HG02973 (cell line): ENCODE measurements at regions not wholly inside any gene's neighbourhood (a gene's known extent, or its start where the extent isn't known, plus 50 kb on each side); places are given as distances from the start of the nearest gene placed in this dataset.

Source experiments
- ATAC-seq: cut with Tn5 transposase; IDR thresholded peaks from one replicate; pipeline ENCODE4 v1.9.1; 2021; ENCODE audit warnings: moderate library complexity; ENCODE audit not compliant: unreplicated experiment

DNA sequence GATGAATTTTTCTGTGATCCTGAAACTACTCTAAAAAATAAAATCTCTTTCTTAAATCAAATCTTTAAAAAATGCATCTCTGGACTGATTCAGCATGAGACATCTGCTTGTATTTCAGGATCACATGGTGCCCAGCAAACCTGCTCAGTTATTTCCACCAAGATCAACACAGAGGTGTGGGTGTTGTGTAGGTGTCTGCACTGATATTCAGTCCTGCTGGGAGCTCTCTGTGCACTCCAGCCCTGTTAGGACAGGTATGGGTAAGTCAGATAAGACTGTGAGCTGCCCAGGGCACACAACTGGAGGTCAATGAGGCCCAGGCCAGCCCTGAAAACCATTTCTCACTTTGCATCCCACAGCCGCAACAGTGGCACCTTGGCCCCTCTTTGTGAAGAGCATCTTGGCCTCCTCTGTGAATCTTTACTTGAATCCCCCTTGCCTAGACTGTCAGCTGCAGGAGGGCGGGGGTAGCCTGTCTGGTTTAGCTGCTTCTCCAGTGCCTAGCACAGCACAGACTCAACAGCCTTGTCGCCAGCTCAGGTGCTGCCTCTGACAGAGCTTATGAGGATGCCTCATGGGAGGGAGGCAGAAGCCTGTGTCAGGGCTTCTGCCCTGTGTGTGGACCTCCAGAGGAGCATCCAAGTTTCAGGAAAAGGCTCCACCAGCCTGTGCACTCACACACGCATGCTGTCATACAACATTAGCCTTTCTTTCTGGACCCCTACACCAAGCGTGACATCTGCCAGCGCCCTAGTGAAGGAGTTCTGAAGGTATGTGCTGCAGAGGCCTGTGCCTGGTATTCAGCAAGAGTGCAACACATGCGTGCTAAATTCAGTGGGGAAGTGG, 187.6 kb upstream of the CST7 start:
- no peak for ATAC-seq

DNA sequence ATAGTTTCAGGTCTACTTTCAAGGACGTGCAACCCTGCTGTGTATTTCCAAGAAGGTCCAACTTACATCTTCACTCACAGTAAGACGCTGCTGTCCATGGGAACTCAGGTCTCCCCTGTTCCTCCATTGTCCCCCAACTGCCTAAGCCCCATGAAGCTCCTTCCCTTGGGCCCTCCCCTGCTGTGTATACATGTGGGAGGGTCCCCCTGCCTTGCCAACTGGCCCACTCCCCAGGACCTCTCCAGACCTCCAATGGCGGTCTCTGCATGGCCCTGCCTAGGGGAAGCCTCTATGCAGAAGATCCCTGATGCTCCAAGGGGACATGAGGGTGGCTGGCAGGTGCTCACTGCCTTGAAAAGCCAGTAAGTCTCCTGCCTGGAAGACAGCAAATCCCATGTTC, 186.7 kb upstream of the CST7 start:
- ATAC-seq, result no peak

DNA sequence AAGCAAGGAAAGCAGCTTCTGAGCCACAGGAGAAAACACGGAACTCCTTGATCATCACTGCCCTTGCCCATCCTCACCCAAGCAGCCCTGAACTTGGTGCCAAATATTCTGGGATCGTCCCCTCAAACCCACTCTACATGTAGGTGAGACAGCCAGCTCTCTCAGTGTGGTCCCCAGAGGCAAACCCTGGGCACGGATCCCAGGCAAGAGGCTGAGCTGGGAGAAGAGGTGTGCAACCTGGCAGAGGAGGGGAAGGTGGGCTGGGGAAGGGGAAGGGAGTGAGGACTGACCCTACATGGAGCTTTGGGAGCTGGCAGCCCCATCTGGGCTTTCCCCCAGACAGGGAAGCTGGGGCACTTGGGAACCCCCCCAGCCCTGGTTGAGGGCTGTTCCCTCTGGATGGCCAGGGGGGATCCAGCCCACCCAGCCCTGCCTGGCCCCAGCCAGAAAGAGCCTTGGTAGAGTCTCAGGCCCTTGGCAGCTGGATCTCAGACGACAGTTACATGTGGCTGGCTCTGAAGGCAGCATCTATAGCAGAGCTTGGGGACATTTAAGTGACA, 186.2 kb upstream of the CST7 start:
- no peak for ATAC-seq

DNA sequence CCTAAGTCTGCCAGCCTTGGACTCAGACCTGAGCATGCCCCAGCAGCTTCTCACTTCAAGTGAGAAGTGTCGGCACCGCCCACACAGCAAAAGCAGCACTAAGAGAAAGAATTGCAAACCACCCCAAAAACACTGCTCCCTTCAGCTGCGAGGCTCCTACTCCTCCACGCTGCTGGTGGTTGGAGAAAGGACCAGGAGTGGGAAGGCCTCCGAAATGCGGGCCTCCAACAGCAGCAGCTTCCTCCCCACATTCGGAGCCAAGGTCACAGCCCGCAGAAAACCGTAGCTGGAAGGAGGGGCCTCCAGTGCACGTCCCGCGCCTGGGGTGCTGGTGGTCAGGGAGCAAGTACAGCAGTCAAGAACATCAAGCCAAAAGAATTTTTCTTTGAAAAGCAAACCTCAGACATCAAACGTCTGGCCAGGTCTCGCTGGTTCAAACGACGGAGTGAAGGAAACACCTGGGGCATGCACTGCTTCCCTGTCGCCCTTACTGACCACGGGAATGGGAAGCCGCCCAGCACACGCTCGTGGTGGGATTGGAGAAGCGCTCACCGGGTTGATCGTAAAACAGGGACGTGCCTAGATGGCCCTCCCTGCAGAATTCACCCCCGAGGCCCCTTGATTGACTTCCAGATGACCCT, 185.6 kb upstream of the CST7 start:
- ATAC-seq, result no peak

DNA sequence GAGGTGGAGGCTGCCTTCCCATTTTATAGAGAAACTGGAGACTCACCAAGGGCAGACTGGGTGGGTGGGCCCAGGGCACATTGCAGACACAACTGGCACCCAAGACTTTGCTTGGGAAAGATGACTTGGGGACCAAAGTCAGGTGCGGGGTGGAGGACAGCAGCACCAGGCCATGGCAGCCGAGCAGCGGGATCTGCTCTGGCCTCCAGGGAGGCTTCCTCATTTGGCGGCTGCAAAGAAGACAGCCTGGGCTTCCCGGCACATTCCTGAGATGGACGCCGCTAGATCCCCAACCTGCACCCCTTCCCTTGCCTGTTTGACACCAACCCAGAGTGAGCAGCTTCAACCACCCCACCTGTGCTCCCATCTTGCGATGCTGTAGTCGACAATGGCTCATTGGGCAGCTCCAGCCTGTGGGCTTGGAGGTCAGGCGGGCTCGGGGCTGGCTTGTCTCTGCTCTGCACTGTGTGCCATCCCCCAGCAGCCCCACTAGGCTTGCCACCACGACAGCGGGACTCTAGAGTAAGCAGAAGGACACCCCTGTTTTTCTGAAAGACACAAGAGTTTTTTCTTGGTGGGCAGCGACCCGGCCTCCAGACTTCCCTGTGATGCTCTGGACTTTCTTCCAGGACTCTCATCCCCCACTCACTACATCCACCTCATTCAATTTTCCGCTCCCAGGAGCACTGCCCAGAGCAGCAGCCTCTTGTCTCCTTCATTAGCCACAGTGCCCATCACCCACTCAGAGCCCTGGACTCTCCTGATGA, 184.9 kb upstream of the CST7 start:
- no peak for ATAC-seq

DNA sequence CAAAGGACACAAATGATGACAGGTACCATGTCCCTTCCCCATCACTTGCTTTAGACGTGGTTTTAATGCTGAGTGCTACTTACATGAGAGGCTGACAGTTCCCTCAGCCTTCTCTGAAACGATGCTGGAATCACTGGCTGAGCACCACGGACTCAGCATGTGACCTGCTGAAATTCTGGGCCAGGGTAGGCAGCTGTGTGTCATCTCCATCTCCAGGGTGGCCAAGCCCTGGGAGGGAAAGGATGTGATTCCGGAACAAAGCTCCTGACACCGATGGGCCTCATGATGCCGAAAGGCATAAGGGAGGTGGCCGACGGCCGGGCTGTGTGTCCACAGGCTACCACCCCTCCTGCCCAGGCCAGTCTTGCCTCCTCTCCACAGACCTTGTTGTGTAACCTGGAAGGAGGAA, 184.3 kb upstream of the CST7 start:
- ATAC-seq, result no peak

DNA sequence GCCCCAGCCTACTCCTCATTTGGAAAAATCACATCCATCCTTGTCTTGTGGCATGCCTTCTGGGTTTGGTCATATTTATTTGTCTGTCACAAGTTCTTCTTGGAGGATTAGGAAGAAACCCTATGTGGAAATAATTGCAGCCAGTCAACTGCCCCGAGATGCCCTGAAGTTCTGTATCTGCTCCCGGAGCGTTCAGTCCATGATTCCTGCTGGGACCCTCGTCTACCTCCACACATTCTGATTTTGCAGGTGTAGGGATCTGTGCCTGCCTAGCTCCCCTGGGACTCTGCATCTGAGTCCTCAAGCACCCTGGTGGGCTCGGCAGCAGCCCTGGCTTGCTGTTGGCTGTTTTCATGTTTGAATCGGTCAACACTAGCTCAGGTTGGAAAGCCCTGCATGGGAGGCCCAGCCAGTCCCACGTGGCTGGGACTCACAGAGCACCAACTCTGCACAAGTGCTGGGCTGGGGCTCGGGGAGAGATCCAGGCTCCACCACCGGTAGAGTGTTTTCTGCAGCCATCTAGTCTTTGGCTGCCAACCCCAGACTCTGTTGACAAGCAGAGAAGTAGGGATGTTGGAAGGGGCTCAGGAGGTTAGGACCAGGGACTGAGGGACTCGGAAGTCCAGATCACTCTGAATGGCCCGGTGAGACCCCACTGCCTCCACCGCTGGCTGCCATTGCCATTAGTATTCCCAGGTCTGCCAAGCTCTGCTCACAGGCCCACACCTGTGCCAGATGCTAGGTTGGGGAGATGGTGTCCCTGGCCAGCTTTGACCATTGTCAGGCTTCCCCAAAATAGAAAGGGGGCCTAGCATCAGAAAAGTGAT, 183.5 kb upstream of the CST7 start:
- ATAC-seq, result no peak

DNA sequence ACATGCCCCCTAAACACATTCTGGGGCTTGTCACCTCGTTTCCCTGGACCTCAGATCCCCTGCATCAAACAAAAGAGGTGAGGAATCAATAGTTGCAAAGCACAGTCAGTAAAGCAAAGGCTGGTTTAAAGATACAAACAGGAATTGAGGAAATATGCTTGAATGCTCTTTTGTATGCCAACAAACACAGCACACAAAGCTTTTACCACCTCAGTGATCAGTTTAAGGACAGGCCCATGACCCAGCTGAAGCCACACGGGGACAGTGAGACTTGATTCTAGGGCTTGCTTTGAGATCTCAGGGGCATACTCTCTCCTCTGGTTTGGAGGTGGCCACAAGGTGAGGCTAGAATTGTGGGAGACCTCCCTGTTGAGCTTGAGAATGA, 182.9 kb upstream of the CST7 start:
- ATAC-seq, result no peak

DNA sequence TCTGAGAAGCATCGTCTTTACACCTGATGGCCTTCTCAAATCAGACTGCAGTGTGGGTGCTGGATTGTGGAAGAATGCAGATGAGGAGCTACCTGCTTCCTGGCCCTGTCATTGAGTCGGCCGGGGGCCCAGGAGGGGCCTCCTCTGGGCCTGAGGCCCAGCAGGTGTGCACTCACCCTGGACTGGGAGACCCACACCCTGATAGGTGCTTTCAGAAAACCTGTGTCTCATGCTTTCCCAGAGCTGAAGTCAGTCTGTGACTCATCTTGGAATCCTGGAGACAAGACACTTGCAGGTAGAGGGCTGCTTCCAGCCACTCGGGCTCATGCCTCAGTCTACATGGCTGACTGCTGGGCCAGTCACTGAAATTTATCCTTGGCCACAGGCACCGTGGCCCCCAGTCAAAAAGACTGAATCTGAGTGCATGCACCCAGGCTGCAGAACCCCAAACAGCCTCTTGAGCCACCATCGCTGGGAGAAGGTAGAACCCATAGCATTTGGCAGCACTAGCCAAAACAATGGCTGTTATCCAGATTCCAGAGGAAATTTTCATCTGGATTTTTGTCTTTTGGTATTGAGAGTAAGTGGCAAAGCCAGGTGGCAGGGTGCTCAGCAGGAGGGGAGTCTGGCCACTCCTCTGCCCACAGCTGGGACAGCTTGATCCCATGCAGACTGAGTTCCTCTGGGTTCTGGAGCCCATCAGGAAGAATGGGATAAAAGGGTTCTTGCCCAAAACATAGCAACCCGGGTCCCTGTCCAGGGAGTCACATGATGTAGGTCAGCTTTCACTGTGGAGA, 182.0 kb upstream of the CST7 start:
- no peak for ATAC-seq

DNA sequence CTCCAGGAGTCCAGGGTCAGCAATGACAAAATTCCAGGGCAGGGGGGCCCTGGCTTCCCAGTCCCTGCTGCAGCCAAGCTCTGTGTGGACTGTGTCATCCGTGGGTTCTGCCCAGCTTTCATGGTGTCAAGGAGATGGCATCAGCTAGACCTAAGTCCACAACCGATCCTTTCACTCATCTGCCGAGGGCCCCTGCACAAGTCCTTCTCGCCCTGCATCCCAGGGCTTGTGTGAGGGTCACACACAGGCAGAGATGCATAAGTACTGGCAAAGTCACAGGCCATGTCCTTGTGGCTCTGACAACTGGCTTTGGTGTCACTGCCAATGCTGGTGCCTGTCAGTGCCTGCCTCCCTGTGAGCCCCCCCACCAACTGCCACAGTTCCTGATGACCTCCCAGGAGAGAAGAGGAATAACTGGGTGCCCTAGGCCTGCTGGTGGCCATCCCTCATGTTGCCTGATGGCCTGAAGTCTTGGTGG, 181.4 kb upstream of the CST7 start:
- no peak for ATAC-seq

DNA sequence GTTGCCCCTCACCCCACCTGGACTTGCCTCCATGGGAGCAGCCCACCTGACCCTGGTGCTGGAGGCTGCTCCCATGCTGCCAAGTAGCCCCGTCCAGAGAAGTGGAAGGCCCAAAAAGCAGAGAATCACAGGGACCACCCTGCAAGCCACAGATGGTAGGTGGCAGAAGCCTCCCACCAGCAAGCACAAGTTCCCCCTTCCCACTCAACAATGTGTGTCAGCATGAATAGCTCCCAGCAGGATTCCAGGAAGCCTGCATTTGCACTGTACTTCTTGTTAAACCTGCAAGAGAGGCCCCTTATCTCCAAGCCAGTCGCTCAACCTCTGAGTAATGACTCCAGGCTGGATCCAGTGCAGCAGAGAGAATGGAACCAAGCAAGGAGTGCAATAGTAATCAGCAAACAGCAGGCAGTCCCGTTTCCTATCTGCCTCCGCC, 180.8 kb upstream of the CST7 start:
- no peak for ATAC-seq

DNA sequence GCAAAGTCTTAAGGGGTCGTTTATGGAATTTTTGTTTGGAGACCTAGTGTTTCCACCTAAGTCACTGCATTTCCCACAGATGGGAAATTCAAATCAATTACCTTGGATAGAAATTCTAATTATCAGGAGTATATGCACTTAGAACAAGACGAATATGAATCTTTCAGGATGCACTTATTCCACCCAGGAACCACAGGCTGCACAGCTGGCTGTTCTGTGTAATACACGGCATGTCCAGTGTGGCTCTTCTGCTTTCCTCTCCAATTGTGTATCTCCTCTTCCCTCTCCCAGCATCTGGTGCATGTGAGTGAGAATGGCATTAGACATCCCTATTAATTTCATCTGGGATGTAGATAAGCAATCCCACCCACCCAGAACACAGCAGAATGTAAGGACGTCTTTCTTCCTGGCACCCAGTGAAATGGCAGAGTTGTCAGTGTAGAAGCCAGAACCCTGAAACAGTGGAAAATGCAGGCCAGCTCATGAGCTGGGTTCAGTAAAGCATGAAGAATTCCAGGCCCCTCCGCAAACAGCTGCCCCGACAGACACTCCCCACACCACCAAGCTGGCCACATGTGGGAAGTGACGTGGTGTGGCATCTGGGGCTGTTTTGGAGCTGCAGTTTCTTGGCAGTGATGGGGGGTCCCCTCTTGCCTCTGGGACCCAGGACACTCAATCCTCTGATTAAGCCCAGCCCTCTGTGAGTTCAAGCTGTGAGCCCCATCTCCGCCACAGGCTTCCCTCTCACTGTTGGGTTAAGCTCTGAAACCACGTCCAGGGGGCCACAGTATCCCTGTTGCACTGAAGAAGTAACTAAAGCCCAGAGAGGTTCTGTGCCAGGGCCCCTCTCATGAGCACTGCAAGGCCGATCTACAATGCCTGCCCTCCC, 180.1 kb upstream of the CST7 start:
- no peak for ATAC-seq

DNA sequence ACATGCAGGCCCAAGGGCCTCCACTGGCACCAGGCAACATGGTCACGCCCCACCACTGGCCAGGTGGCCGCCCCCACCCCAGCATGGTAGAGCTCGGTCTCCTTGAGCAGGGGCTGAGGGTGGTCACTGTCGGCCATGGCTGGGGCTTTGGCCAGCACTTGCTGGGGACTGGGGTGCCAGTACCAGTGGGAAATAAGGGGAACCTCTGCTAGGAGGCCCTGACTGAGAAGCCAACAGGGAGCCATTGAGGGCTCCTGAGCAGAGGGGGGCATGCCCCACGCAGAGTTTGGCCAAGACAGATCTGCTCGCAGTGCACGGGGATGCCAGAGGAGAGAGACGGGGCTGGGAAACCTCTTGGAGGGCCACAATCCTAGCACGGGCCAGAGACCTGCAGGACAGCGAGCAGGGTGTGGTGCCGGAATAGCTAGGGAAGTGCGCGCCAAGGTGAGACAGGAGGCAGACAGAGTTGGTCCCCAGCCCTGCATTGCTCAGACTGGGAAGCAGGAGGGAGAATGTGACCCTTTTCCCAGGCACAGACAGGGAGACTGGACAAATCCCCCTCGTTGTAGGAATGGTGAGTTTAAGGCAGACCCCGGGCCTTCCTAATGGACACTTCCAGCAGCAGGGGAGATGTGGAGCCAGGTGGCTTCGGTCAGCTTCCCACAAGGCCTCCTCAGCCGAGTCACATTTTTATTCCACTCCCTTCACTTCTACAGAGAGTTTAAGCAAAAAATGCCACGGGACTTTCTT, 179.0 kb upstream of the CST7 start:
- ATAC-seq, result no peak

DNA sequence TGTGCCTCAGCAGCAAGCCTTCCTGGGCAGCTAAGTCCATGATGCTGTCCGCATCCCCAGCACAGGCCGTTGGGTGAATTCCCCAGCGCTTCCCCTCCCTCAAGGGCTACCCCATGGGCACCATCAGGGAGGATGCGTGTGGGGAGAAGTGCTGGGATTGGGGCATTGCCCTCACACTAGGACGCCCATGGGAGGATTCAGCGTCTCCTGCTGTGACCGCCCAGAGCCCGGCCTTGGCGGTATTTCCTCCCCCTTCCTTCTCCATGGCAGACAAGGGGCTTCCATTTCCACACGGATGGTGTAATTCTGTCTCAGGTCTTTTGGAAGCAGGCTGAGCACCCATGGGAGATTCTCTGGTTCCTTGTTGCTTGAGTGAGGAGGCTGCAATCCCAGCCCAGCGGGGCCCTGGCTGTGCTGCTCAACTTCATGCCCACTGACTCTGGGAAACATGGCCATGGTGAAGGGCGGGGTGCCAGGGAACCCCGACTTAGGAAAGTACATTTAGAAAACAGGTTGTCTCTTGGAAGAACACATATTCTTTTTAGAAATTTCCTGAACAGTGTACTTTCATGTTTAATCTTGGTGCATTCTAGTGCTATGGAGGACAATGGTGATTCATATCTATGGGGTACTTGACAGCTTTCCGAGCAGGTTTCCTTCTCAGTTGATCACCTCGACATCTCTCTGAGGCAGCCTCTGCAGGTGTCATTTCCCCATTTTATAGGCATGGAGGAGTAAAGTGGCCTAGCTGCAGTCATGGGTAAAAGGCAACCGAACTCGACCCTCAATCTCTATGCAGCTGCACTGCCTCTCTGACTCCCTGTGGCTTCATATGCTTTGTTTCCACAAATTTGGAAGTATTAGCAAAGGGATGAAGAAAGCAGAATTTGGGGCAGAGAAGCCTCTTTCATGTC, 178.2 kb upstream of the CST7 start:
- ATAC-seq, result no peak

DNA sequence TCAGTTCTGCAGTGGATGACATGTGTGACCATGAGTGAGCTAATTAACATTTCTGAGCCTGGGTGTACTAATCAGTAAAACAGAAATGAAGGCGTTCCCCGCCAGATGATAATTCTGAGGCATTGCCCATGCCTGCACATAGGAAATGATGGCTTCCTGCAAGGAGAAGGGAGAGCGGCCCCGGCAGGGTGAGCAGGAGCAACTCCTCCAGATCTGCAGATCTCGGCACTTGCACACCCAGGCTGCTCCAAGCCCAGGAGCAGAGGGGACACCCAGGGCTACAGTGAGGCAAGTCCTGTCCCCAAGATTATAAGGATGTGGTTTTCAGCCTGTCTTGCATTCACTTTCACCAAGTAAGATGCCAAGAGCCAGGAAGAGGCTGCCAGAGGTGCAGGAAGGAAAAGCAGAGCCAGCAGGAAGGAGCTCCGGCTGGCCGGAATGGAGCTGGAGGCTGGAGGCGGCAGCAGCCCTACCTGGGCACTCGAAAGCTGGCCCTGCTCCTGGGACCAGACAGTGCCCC, 177.5 kb upstream of the CST7 start:
- no peak for ATAC-seq

DNA sequence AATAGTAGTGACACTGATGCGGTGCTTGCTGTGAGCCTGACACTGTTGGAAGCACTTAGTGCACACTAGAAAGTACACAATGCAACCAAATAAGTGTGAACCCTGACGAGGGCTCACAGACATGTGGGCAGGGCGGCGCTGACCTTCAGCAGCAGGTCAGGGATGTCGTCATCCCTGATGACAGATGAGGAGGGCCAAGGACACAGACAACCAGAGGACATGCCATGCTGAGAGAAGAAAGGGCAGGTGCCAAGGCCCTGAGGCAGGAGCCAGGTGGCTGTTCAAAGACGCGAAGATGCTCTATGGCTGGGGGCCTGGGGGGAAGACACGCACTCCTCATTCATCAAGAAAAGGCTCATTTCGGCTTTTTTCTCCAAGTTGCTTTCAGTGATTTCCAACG, 176.4 kb upstream of the CST7 start:
- no peak for ATAC-seq

DNA sequence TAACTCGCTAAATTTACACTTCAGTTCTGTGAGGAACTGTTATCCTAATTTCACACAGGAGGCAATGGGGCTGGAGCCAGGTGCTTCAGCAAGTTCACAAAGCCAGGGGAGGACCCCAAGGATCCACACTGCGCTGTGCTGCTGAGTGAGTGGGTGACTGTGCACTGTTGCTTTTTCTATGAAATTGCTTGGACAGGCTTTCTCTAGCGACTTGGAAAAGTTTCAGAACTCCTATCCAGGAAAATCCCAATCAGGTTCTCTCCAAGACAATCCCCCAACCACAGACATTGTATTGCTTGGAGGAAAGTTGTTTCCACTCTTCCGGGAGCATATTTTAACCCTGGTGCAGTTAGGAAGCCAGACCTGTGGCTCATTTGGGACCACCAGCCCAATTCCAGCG, 175.9 kb upstream of the CST7 start:
- no peak for ATAC-seq
